NCI-H774 (cell line): ENCODE measurements at regions not wholly inside any gene's neighbourhood (a gene's known extent, or its start where the extent isn't known, plus 50 kb on each side); places are given as distances from the start of the nearest gene placed in this dataset.
"Not testable (repeated sequence)": the region's sequence is repeated elsewhere in the genome, so short reads cannot be mapped to it uniquely, and the experiment has no call there.

Source experiments
- DNase-seq: peaks from one replicate; lab custom pipeline; 2025; lab: John Stamatoyannopoulos, UW

GRCh38 chr5:77909237-77909636 lies 133.1 kb upstream of the TBCA start:
- no peak for DNase-seq

- no peak for DNase-seq
Measured at GRCh38 chr5:77908787-77909186, 132.6 kb upstream of the TBCA start.

GRCh38 chr5:77907786-77908185 lies 131.6 kb upstream of the TBCA start:
- DNase-seq, result no peak

- no peak for DNase-seq
Measured at GRCh38 chr5:77906806-77907205, 130.7 kb upstream of the TBCA start.

GRCh38 chr5:77904362-77904761 lies 128.2 kb upstream of the TBCA start:
- no peak for DNase-seq

- DNase-seq, result no peak
Measured at GRCh38 chr5:77900691-77901090, 124.6 kb upstream of the TBCA start.

GRCh38 chr5:77898385-77898784 lies 122.2 kb upstream of the TBCA start:
- DNase-seq, result no peak

- DNase-seq, result no peak
Measured at GRCh38 chr5:77896338-77896737, 120.2 kb upstream of the TBCA start.

GRCh38 chr5:77894103-77894502 lies 118.0 kb upstream of the TBCA start:
- DNase-seq, result not testable (repeated sequence)

- DNase-seq, result no peak
Measured at GRCh38 chr5:77893225-77893860, 117.2 kb upstream of the TBCA start.

- DNase-seq, result peak; percentile 23
Measured at GRCh38 chr5:77892061-77893010, 116.2 kb upstream of the TBCA start.

GRCh38 chr5:77885519-77885918 lies 109.4 kb upstream of the TBCA start:
- DNase-seq, result no peak

- DNase-seq, result no peak
Measured at GRCh38 chr5:77882670-77883257, 106.6 kb upstream of the TBCA start.

- DNase-seq, result no peak
Measured at GRCh38 chr5:77881528-77881927, 105.4 kb upstream of the TBCA start.

GRCh38 chr5:77877516-77878355 lies 101.6 kb upstream of the TBCA start:
- DNase-seq, result no peak

GRCh38 chr5:77876862-77877502 lies 100.8 kb upstream of the TBCA start:
- no peak for DNase-seq

- no peak for DNase-seq
Measured at GRCh38 chr5:77876316-77876715, 100.2 kb upstream of the TBCA start.

- DNase-seq, result no peak
Measured at GRCh38 chr5:77874691-77875090, 98.6 kb upstream of the TBCA start.

- DNase-seq, result no peak
Measured at GRCh38 chr5:77873239-77873638, 97.1 kb upstream of the TBCA start.

- no peak for DNase-seq
Measured at GRCh38 chr5:77871946-77872345, 95.8 kb upstream of the TBCA start.

GRCh38 chr5:77871016-77871415 lies 94.9 kb upstream of the TBCA start:
- DNase-seq, result no peak
